Nephron (organoid): ENCODE measurements at regions not wholly inside any gene's neighbourhood (a gene's known extent, or its start where the extent isn't known, plus 50 kb on each side); places are given as distances from the start of the nearest gene placed in this dataset.

Source experiments
- H3K27ac Mint-ChIP-seq, 3 experiments: 2 replicates each; pipeline ENCODE4 v1.8.0; 2020; ENCODE audit warnings: mixed read lengths in 3 of 3, mild to moderate bottlenecking in 2 of 3, moderate library complexity in 1 of 3
- H3K27me3 Mint-ChIP-seq: 2 replicates; pipeline ENCODE4 v1.8.0; 2021; ENCODE audit warnings: low read depth, mild to moderate bottlenecking, moderate library complexity, mixed read lengths
- H3K36me3 Mint-ChIP-seq: 2 replicates; pipeline ENCODE4 v1.8.0; 2020; ENCODE audit warnings: low read depth, mixed read lengths
- H3K4me1 Mint-ChIP-seq: 2 replicates; pipeline ENCODE4 v1.8.0; 2020; ENCODE audit warnings: mixed read lengths
- H3K4me3 Mint-ChIP-seq, 3 experiments: 2 replicates each; pipeline ENCODE4 v1.8.0; 2020; ENCODE audit warnings: mild to moderate bottlenecking in 3 of 3, mixed read lengths in 3 of 3, moderate library complexity in 2 of 3
- H3K9me3 Mint-ChIP-seq: 2 replicates; pipeline ENCODE4 v1.8.0; 2020; ENCODE audit warnings: mixed read lengths
- CTCF ChIP-seq, 3 experiments: fragments of 200-600 bp; sonication (generic); IDR thresholded peaks; one replicate each; pipeline ENCODE4 v1.5.0; 2021; ENCODE audit warnings: antibody characterized with exemption in 3 of 3; ENCODE audit not compliant: unreplicated experiment in 3 of 3

GRCh38 chr10:130761788-130762301 lies 549.7 kb downstream of the TCERG1L start:
- Mint-ChIP-seq H3K27ac (no peak overlapping the region), H3K9me3 (peaks cover 5% of the 10 kb centered on the region), H3K27me3 (peaks cover 24% of the 10 kb centered on the region), H3K4me3 (no peak overlapping the region), H3K4me1 (no peaks in the 10 kb centered on the region), H3K36me3 (no peaks in the 10 kb centered on the region)
- TF ChIP-seq CTCF (IDR thresholded peaks at IDR 0.05; ENCODE audit: unreplicated experiment in 3 of 3), result no peak

- no peak for TF ChIP-seq CTCF (IDR thresholded peaks at IDR 0.05; ENCODE audit: unreplicated experiment in 3 of 3)
- H3K4me3 Mint-ChIP-seq, result no peak overlapping the region
- peaks cover 24% of the 10 kb centered on the region for H3K27me3 Mint-ChIP-seq
- H3K36me3 Mint-ChIP-seq, result no peaks in the 10 kb centered on the region
- H3K9me3 Mint-ChIP-seq, result peaks cover 5% of the 10 kb centered on the region
- no peaks in the 10 kb centered on the region for H3K4me1 Mint-ChIP-seq
- H3K27ac Mint-ChIP-seq, result no peak overlapping the region
Observed at GRCh38 chr10:130762491-130762890, 549.0 kb downstream of the TCERG1L start.

GRCh38 chr10:130763071-130763470 lies 548.5 kb downstream of the TCERG1L start:
- no peak for TF ChIP-seq CTCF (IDR thresholded peaks at IDR 0.05; ENCODE audit: unreplicated experiment in 3 of 3)
- Mint-ChIP-seq H3K27me3 (peaks cover 24% of the 10 kb centered on the region), H3K4me1 (no peaks in the 10 kb centered on the region), H3K36me3 (no peaks in the 10 kb centered on the region), H3K9me3 (peaks cover 9% of the 10 kb centered on the region), H3K27ac (no peak overlapping the region), H3K4me3 (no peak overlapping the region)

GRCh38 chr10:130763491-130763890 lies 548.0 kb downstream of the TCERG1L start:
- peaks cover 24% of the 10 kb centered on the region for H3K27me3 Mint-ChIP-seq
- TF ChIP-seq CTCF (IDR thresholded peaks at IDR 0.05; ENCODE audit: unreplicated experiment in 3 of 3), result no peak
- no peak overlapping the region for H3K27ac Mint-ChIP-seq
- peaks cover 13% of the 10 kb centered on the region for H3K9me3 Mint-ChIP-seq
- H3K36me3 Mint-ChIP-seq, result no peaks in the 10 kb centered on the region
- H3K4me3 Mint-ChIP-seq, result no peak overlapping the region
- no peaks in the 10 kb centered on the region for H3K4me1 Mint-ChIP-seq

- TF ChIP-seq CTCF (IDR thresholded peaks at IDR 0.05; ENCODE audit: unreplicated experiment in 3 of 3), result no peak
- no peaks in the 10 kb centered on the region for H3K4me1 Mint-ChIP-seq
- H3K27me3 Mint-ChIP-seq, result peaks cover 26% of the 10 kb centered on the region
- H3K4me3 Mint-ChIP-seq, result no peak overlapping the region
- peaks cover 14% of the 10 kb centered on the region for H3K9me3 Mint-ChIP-seq
- H3K27ac Mint-ChIP-seq, result no peak overlapping the region
- H3K36me3 Mint-ChIP-seq, result no peaks in the 10 kb centered on the region
Observed at GRCh38 chr10:130764651-130765050, 546.9 kb downstream of the TCERG1L start.

- no peak overlapping the region for H3K4me3 Mint-ChIP-seq
- no peak overlapping the region for H3K27ac Mint-ChIP-seq
- H3K36me3 Mint-ChIP-seq, result no peaks in the 10 kb centered on the region
- no peaks in the 10 kb centered on the region for H3K4me1 Mint-ChIP-seq
- TF ChIP-seq CTCF (IDR thresholded peaks at IDR 0.05; ENCODE audit: unreplicated experiment in 3 of 3), result no peak
- peaks cover 24% of the 10 kb centered on the region for H3K27me3 Mint-ChIP-seq
- peaks cover 16% of the 10 kb centered on the region for H3K9me3 Mint-ChIP-seq
Observed at GRCh38 chr10:130766071-130766470, 545.5 kb downstream of the TCERG1L start.
